GM13976 (cell line): ENCODE measurements at regions not wholly inside any gene's neighbourhood (a gene's known extent, or its start where the extent isn't known, plus 50 kb on each side); places are given as distances from the start of the nearest gene placed in this dataset.

Experiments
- DNase-seq: peaks from one replicate; pipeline ENCODE4 v3.0.0; 2012; ENCODE audit warnings: low spot score
- in situ Hi-C: fragments of 300-500 bp; cut with MboI; formaldehyde crosslinking; loops from one replicate; pipeline ENCODE4 v1.12.0; 2022; ENCODE audit warnings: low sequenced_read_pairs, mixed read lengths, inconsistent platforms; ENCODE audit not compliant: unreplicated experiment
- TF ChIP-seq, protein P1 (sequence below): IDR thresholded peaks from 2 replicates; pipeline ENCODE4 v1.5.1; 2012; ENCODE audit warnings: borderline replicate concordance, mild to moderate bottlenecking; ENCODE audit not compliant: insufficient read depth; ENCODE audit errors: extremely low read depth, missing control alignments, control extremely low read depth

- TF ChIP-seq, protein P1, sequence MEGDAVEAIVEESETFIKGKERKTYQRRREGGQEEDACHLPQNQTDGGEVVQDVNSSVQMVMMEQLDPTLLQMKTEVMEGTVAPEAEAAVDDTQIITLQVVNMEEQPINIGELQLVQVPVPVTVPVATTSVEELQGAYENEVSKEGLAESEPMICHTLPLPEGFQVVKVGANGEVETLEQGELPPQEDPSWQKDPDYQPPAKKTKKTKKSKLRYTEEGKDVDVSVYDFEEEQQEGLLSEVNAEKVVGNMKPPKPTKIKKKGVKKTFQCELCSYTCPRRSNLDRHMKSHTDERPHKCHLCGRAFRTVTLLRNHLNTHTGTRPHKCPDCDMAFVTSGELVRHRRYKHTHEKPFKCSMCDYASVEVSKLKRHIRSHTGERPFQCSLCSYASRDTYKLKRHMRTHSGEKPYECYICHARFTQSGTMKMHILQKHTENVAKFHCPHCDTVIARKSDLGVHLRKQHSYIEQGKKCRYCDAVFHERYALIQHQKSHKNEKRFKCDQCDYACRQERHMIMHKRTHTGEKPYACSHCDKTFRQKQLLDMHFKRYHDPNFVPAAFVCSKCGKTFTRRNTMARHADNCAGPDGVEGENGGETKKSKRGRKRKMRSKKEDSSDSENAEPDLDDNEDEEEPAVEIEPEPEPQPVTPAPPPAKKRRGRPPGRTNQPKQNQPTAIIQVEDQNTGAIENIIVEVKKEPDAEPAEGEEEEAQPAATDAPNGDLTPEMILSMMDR: no peak
- in situ Hi-C loops: no loop called here
- no peak for DNase-seq
Observed at GRCh38 chr20:40815156-40816038, 126.4 kb upstream of the MAFB start.

GRCh38 chr20:40816039-40816352, 127.0 kb upstream of the MAFB start:
- DNase-seq: no peak
- TF ChIP-seq, protein P1: no peak
- in situ Hi-C loops: no loop called here

DNA sequence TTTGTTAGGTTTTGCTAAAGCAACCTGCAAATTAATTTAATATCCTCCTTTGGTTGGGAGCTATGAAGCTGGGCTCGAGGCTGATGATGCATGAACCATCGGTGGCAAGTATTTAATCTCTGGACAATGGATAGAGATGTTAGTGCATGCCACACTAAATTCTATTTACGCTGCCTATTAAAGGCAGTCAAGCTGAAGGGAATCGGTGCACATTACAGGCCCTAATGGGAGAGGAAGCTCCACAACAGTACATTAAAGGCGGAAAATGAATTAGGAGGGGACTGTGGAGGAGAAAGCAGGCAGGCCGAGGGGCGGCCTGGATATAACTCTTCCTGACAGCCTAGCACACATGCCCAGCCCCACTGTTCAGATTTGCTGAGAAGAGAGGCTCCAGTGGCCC, 132.4 kb upstream of the MAFB start:
- no peak for DNase-seq
- in situ Hi-C loops: no loop called here
- TF ChIP-seq, protein P1: no peak

DNA sequence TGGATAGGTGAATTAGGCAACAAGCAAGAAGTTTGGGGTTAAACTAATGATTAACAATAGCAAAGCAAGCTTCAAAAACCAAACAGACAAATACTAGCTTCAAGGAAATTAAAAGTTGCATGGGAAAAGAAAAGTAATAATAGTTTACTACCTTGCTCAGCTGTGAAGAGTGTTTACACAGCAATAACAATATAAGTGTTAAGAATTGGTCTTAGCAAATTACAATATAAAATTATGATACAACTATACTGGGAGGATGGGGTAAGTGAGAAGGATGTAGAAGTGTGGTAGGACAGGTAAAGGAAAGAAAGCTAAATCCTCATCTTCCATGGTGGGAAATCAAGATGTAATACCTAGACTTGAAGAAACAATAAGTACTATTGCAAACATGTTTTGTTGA, 137.7 kb upstream of the MAFB start:
- in situ Hi-C loops: no loop called here
- TF ChIP-seq, protein P1: no peak
- DNase-seq: no peak

GRCh38 chr20:40835321-40835720, 146.3 kb upstream of the MAFB start:
- in situ Hi-C loops: no loop called here
- DNase-seq: no peak
- TF ChIP-seq, protein P1: no peak

GRCh38 chr20:40838509-40838908, 149.5 kb upstream of the MAFB start:
- TF ChIP-seq, protein P1: no peak
- in situ Hi-C loops: no loop called here
- DNase-seq: no peak

DNA sequence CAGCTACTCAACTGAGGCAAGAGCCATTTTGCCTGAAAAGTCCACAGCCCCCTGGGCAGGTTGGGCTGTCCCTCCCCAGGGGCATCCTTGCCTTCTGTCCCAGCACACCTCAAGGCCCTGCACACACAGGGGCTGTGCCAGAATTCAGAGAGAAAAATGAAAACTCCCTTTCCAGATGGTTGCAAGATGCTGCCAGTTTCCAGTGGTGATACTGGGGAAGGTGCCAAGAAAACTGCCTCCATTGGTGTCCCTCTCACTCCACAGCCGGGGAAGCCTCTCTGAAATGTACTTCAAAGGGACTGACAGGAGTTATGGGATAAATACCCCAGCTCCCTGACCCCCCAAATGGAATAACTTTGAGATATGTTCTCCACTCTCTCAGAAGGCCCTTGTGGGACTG, 154.2 kb upstream of the MAFB start:
- TF ChIP-seq, protein P1: no peak
- no peak for DNase-seq
- in situ Hi-C loops: no loop called here
